Activated T-cell treated with anti-CD3 and anti-CD28 coated beads, Interleukin-2, amount 50 U/mL, for 72 hours (primary cell): ENCODE measurements at regions not wholly inside any gene's neighbourhood (a gene's known extent, or its start where the extent isn't known, plus 50 kb on each side); places are given as distances from the start of the nearest gene placed in this dataset.

Experiments used
- ATAC-seq, 2 donors: fragments of 150-1000 bp; cut with Tn5 transposase; replicated peaks in 1 of 2; 2 replicates each; pipeline ENCODE4 v1.10.0; 2021; ENCODE audit warnings: moderate library complexity in 2 of 2, mild to moderate bottlenecking in 1 of 2
- DNase-seq, 2 donors: peaks; one replicate each; pipeline ENCODE4 v3.0.0; 2021 to 2022; ENCODE audit warnings: mixed read lengths in 1 of 2
- H3K27ac Mint-ChIP-seq: one replicate; pipeline ENCODE4 v1.8.0; 2022; ENCODE audit warnings: mild to moderate bottlenecking, moderate library complexity, mixed read lengths
- H3K27me3 Mint-ChIP-seq: one replicate; pipeline ENCODE4 v1.8.0; 2022; ENCODE audit warnings: low read depth, mixed read lengths
- H3K36me3 Mint-ChIP-seq, 2 donors: one replicate each; pipeline ENCODE4 v1.8.0; 2022; ENCODE audit warnings: mixed read lengths in 2 of 2, mild to moderate bottlenecking in 1 of 2; ENCODE audit not compliant: insufficient read depth in 2 of 2
- H3K4me1 Mint-ChIP-seq: one replicate; pipeline ENCODE4 v1.8.0; 2022; ENCODE audit warnings: low read depth, mixed read lengths
- H3K4me3 Mint-ChIP-seq, 2 donors: one replicate each; pipeline ENCODE4 v1.8.0; 2022; ENCODE audit warnings: mild to moderate bottlenecking in 2 of 2, mixed read lengths in 2 of 2, moderate library complexity in 2 of 2
- H3K9me3 Mint-ChIP-seq, 2 donors: one replicate each; pipeline ENCODE4 v1.8.0; 2022; ENCODE audit warnings: mixed read lengths in 2 of 2

DNA sequence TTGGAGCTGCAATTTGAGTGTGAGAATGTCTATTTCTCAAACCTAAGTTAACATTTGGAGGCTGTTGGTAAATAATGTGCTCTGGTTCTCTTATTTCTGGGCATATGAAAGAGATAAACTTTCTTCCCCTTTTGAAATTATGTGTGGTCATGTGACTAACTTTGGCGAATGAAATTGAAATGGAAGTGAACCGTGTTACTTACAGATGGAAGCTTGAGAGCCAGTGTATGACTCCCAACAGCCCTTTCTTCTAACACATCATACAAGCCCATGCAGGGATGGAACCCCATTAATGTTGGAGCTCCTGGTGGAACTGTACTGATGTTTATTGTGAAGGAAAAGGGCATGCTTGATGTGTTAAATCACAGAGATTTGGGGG is 725.8 kb downstream of the TSN start:
- DNase-seq = no peak
- peaks cover 1 to 4% of the 10 kb centered on the region in 2 donors for H3K9me3 Mint-ChIP-seq

DNA sequence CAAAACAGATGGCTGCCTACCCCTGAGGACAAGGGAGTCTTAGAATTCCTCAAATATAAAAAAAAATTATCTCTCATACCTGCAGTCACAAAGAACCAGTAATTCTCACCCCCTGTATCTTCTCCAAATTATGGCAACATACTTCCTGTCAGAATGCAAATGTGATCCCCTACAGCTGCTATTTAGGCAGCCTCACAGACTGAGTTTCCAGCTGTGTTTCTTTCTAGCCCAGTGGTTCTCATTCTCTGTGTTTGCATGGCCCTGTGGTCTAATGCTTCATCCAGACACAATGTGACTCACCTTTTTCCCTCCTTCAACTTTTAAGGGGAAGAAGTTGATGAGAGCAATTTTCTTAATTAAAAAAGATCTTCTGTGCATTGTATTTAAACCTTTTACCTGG is 726.3 kb downstream of the TSN start:
- Mint-ChIP-seq H3K4me1 (no peaks in the 10 kb centered on the region), H3K27me3 (no peaks in the 10 kb centered on the region)
- no peak for ATAC-seq

More for the DNA sequence above, 725.8 kb downstream of the TSN start:
- no peak overlapping the region for H3K27ac Mint-ChIP-seq
- no peaks in the 10 kb centered on the region for H3K27me3 Mint-ChIP-seq
- no peaks in the 10 kb centered on the region for H3K4me1 Mint-ChIP-seq
- H3K36me3 Mint-ChIP-seq = no peaks in the 10 kb centered on the region
- H3K4me3 Mint-ChIP-seq = no peak overlapping the region
- ATAC-seq = no peak

DNA sequence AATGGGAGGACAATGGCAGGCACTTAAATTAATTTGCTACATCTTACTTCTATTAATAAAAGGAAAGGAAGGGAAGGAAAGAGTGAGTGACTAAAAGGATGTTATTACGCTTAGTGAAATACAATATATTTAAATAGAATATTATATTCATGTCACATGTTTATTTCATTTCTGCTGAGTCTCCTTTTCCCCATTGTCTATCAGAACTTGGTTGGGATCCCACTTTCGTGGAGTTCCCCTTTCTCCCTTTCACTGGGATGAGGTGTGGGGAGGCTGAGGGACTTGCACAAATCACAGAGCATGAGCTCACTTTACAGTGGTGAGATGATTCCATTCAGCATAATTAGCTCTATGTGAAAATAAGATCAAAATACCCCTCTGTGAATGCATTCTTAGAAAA is 730.6 kb downstream of the TSN start:
- Mint-ChIP-seq H3K36me3 (no peaks in the 10 kb centered on the region), H3K4me3 (no peak overlapping the region), H3K27ac (no peak overlapping the region), H3K27me3 (no peaks in the 10 kb centered on the region), H3K9me3 (peaks cover 4% of the 10 kb centered on the region in 2 donors), H3K4me1 (no peaks in the 10 kb centered on the region)
- DNase-seq = no peak
- ATAC-seq = no peak

More for the DNA sequence above, 726.3 kb downstream of the TSN start:
- Mint-ChIP-seq H3K9me3 (peaks cover 1 to 4% of the 10 kb centered on the region in 2 donors), H3K36me3 (no peaks in the 10 kb centered on the region), H3K27ac (no peak overlapping the region), H3K4me3 (no peak overlapping the region)
- no peak for DNase-seq

DNA sequence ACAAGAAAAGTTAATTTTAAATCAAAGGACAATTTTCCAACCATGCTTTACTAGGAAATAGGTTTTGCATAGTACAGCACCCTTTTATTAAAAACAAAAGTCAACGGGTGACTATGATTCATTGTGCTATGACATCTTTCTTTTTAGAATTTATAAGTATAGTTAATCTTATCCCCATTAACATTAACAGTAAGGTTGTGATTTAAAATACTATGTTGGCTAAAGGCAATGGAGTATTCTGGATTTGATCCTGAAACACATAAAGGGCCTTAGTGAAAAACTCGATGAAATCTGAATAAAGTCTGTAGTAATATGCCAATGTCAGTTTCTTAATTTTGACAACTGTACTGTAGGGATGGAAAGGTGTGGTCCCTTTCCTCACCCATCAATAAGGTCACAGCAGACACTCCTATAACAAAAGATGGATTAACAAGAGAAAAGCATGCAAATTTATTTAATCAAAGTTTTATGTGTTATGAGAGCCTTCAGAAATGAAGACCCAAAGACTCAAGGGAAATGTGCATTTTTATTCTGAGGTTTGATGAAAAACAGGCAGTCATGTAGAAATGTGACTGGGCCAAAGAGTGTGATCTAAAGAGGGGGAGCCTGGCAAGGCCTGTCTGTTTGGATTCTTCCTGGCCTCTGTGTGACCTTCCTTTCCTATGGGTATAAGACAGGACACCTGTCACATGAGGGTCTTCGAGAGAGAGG is 731.4 kb downstream of the TSN start:
- no peak for DNase-seq
- H3K4me3 Mint-ChIP-seq = no peak overlapping the region
- no peaks in the 10 kb centered on the region for H3K27me3 Mint-ChIP-seq
- H3K36me3 Mint-ChIP-seq = no peaks in the 10 kb centered on the region
- H3K4me1 Mint-ChIP-seq = no peaks in the 10 kb centered on the region
- no peak overlapping the region for H3K27ac Mint-ChIP-seq
- H3K9me3 Mint-ChIP-seq = peaks cover 4% of the 10 kb centered on the region in 2 donors
- no peak for ATAC-seq

DNA sequence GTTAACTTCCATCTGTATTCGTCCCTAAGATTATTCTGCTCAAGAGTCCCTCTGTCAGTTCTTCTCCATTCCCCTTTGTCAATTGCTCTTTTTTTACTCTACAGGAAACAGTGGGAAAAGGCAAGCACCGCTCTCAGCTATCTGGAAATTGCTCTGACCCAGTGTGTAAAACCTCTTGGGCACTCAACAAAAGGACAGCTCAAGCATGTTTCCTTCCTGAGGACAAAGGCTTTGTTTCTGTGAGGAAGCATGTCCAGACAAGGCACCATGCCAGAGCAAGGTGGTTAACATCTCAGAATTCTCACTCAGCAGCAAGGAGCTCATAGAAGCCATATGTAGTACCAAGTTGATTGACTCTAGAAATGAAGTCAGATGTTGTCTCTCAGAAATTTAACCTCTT is 735.6 kb downstream of the TSN start:
- no peak for DNase-seq
- Mint-ChIP-seq H3K4me3 (no peak overlapping the region), H3K9me3 (peaks cover 4% of the 10 kb centered on the region in 2 donors), H3K27ac (no peak overlapping the region), H3K36me3 (no peaks in the 10 kb centered on the region), H3K4me1 (no peaks in the 10 kb centered on the region), H3K27me3 (no peaks in the 10 kb centered on the region)
- ATAC-seq = no peak

DNA sequence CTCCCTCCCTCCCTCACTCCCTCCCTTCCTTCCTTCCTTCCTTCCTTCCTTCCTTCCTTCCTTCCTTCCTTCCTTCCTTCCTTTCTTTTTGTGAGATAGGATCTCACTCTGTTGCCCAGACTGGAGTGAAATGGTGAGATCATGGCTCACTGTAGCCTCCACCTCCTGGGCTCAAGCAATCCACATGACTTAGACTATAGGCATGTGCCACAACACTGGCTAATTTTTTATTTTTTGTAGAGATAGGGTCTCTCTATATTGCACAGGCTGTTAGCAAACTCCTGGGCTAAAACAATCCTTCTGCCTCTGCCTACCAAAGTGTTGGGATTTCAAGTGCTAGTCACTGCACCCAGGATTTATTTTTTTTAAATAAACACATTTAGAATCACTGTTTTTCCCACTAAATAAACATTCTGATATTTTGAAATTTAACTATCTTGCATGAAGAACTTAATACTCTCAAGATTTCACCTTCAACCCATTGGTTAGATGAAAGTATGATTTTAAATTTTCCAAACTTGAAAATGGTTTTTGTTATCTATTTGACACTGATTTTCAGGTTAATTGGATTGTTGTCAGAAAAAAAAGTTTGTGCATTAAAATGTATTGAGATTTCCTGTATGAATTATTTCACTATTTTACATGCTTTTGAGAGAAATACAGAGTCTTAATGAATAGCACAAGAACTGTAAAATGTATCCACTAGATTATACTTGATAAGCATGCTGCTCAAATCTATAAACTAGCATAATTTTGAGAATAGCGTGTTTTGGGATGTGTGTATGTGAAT is 745.1 kb downstream of the TSN start:
- H3K36me3 Mint-ChIP-seq = no peaks in the 10 kb centered on the region
- peaks cover 0 to 2% of the 10 kb centered on the region in 2 donors for H3K9me3 Mint-ChIP-seq
- ATAC-seq = no peak
- H3K4me3 Mint-ChIP-seq = no peak overlapping the region
- no peak for DNase-seq
- no peaks in the 10 kb centered on the region for H3K27me3 Mint-ChIP-seq
- no peak overlapping the region for H3K27ac Mint-ChIP-seq
- no peaks in the 10 kb centered on the region for H3K4me1 Mint-ChIP-seq

DNA sequence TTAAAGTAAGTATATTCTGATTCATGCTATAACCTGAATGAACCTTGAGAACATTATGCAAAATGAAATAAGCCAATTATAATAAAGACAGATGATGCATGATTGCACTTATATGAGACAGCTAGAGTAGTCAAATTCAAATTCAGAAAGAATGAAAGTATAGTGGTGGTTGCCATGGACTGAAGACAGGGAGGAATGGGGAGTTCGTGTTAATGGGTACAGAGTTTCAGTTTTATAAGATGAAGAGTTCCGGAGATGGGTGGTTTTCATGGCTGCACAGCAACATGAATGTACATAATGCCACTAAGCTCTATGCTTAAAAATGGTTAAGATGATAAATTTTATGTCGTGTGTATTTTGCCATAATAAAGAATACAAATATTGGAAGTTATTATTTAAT is 751.2 kb downstream of the TSN start:
- Mint-ChIP-seq H3K27me3 (no peaks in the 10 kb centered on the region), H3K36me3 (no peaks in the 10 kb centered on the region), H3K4me1 (no peaks in the 10 kb centered on the region), H3K9me3 (peaks cover 1% of the 10 kb centered on the region in 2 donors), H3K4me3 (no peak overlapping the region), H3K27ac (no peak overlapping the region)
- ATAC-seq = no peak
- DNase-seq = no peak

DNA sequence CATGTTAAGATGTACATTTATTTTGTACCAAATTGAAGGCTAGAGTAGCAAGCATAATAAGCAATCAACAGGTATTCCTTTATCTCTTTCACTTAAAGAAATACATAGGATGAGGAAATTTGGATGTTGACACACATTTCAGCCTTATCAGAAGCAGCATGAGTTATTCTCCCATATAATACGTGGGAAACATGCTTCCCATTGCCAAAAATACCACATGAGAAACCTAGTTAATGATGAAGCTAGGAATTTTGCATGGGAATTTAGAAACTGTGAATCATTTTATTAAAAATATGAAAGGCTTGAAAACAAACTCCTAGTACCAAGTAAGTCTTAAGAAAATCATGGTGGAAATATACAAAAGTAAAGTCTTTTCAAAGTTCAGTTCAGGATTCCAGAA is 751.8 kb downstream of the TSN start:
- Mint-ChIP-seq H3K27ac (no peak overlapping the region), H3K27me3 (no peaks in the 10 kb centered on the region), H3K9me3 (peaks cover 1% of the 10 kb centered on the region in 2 donors), H3K4me3 (no peak overlapping the region), H3K4me1 (no peaks in the 10 kb centered on the region), H3K36me3 (no peaks in the 10 kb centered on the region)
- ATAC-seq (no peak), DNase-seq (no peak)

- Mint-ChIP-seq H3K27me3 (no peaks in the 10 kb centered on the region), H3K9me3 (peaks cover 3 to 9% of the 10 kb centered on the region in 2 donors), H3K36me3 (no peaks in the 10 kb centered on the region), H3K4me1 (no peaks in the 10 kb centered on the region), H3K4me3 (no peak overlapping the region), H3K27ac (no peak overlapping the region)
- DNase-seq (no peak), ATAC-seq (no peak)
Observed at GRCh38 chr2:122512091-122512490, 756.6 kb downstream of the TSN start.

DNA sequence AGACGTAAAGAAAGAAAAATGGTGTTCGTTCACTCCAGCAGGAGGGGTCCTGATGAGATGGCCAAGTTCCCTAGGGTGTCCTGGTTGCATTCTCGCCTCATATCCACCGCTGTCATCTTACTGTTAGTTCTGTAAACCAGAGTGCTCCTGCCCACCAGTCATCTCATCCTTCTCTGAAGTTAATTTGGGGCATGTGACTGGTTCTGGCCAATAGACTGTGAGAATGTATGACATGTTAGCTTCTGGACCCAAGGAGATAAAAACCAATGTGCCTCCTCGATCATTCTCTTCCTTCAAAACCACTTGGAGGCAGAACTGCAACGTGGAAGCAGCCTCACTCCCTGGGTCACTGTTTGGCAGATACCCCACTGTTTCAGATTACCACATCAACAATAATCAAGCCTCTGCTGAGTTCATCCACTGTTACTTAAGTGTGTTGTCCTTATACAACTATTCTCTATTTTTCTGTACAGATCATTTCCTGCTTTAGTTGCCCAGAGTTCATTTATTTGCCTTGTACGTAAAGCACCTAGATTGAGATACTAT is 759.1 kb downstream of the TSN start:
- no peak for DNase-seq
- Mint-ChIP-seq H3K27me3 (no peaks in the 10 kb centered on the region), H3K36me3 (no peaks in the 10 kb centered on the region), H3K27ac (no peak overlapping the region), H3K4me3 (no peak overlapping the region), H3K4me1 (no peaks in the 10 kb centered on the region), H3K9me3 (peaks cover 3 to 11% of the 10 kb centered on the region in 2 donors)
- no peak for ATAC-seq

DNA sequence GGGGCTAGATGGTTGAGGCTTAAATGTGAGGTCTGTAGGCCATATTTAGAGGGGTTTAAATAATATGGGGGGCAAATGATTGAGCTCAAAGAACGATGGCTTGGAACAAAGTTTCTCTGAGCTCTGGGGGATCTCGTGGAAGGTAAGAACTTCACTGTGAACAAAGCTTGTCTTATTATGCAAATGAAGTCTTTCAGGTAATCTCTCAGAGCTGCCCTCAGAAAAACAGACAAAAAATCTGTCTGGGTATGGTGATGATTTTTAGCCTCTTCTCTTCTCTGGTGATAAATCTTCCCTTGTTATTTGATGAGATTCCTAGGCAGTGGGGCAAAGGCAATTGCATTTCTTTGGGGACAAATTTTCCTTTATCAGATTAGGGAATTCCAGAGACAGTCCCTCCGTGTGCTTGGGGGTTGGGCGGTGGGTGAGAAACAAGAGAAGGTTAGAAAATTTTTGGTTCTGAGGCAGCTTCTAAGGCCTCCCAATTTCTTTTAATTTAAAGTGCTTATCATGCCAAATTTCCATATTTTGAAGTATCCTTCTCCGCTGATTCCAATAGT is 760.4 kb downstream of the TSN start:
- H3K9me3 Mint-ChIP-seq = peaks cover 2 to 13% of the 10 kb centered on the region in 2 donors
- ATAC-seq (no peak), DNase-seq (no peak)
- no peaks in the 10 kb centered on the region for H3K27me3 Mint-ChIP-seq
- H3K4me3 Mint-ChIP-seq = no peak overlapping the region
- no peaks in the 10 kb centered on the region for H3K4me1 Mint-ChIP-seq
- no peak overlapping the region for H3K27ac Mint-ChIP-seq
- no peaks in the 10 kb centered on the region for H3K36me3 Mint-ChIP-seq

GRCh38 chr2:122516775-122517174 is 761.3 kb downstream of the TSN start:
- DNase-seq (no peak), ATAC-seq (no peak)
- Mint-ChIP-seq H3K27me3 (no peaks in the 10 kb centered on the region), H3K9me3 (peaks cover 2 to 13% of the 10 kb centered on the region in 2 donors), H3K4me1 (no peaks in the 10 kb centered on the region), H3K27ac (no peak overlapping the region), H3K36me3 (no peaks in the 10 kb centered on the region), H3K4me3 (no peak overlapping the region)

DNA sequence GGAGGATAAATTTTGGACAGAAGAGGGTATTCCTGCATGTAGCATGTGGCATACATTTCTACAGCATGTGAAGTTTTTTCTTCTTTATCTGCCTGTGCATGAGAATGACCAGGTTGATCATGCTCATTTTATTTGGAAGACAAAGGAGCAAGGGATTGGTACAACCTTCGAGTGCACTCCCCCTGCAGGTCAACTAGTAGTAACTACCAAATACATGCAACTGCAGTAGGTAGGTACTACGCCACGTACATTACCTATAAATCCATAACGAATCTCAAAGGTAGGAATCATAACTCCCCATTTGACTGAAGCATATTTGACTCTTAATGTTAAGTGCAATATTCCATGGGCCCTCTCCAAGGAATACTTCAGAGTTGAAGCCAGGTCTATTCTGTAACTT is 763.9 kb downstream of the TSN start:
- no peak for ATAC-seq
- Mint-ChIP-seq H3K4me3 (no peak overlapping the region), H3K36me3 (no peaks in the 10 kb centered on the region), H3K27me3 (no peaks in the 10 kb centered on the region), H3K4me1 (no peaks in the 10 kb centered on the region), H3K27ac (no peak overlapping the region), H3K9me3 (peaks cover 1 to 8% of the 10 kb centered on the region in 2 donors)
- DNase-seq = no peak
